Esophagus muscularis mucosa (tissue), 4 donors: ENCODE measurements at regions not wholly inside any gene's neighbourhood (a gene's known extent, or its start where the extent isn't known, plus 50 kb on each side); places are given as distances from the start of the nearest gene placed in this dataset.

Experiments used
- CTCF ChIP-seq, 3 experiments: fragments of 200-600 bp in 2 of 3; fragments of 450-650 bp in 1 of 3; sonication (generic) in 2 of 3; IDR thresholded peaks; one replicate each; pipeline ENCODE4 v1.5.1; 2017 to 2019; ENCODE audit warnings: antibody characterized with exemption in 3 of 3, mild to moderate bottlenecking in 2 of 3, moderate library complexity in 1 of 3
- EP300 ChIP-seq: sonication (generic); formaldehyde crosslinking; IDR thresholded peaks from one replicate; pipeline ENCODE4 v1.6.1; 2017; ENCODE audit warnings: antibody characterized with exemption
- POLR2A ChIP-seq: fragments of 450-650 bp; IDR thresholded peaks from one replicate; pipeline ENCODE4 v1.6.1; 2017; ENCODE audit warnings: antibody characterized with exemption, moderate library complexity, mild to moderate bottlenecking, low read depth
- POLR2AphosphoS5 ChIP-seq, 2 donors: sonication (generic); formaldehyde crosslinking; IDR thresholded peaks; one replicate each; pipeline ENCODE4 v1.6.1; 2017; ENCODE audit warnings: antibody characterized with exemption in 2 of 2

GRCh38 chr7:31171216-31171785 is 119.2 kb downstream of the ADCYAP1R1 start:
- no peak for TF ChIP-seq POLR2A
- TF ChIP-seq CTCF (IDR thresholded peaks at IDR 0.05), result no peak
- no peak for TF ChIP-seq EP300
- TF ChIP-seq POLR2AphosphoS5 (IDR thresholded peaks at IDR 0.05), result no peak
